RWPE1 (cell line): ENCODE measurements at regions not wholly inside any gene's neighbourhood (a gene's known extent, or its start where the extent isn't known, plus 50 kb on each side); places are given as distances from the start of the nearest gene placed in this dataset.
"Not testable (repeated sequence)": the region's sequence is repeated elsewhere in the genome, so short reads cannot be mapped to it uniquely, and the experiment has no call there.

Experiments
- CTCF ChIA-PET: fragments of 350-600 bp; sonication (Branson Sonifier 250); formaldehyde crosslinking; extraction: SDS; loops from one replicate; lab custom pipeline; 2021; lab: Yijun Ruan, JAX
- POLR2A ChIA-PET: fragments of 400-600 bp; formaldehyde crosslinking; extraction: SDS; loops from one replicate; lab custom pipeline; 2020; ENCODE audit warnings: antibody characterized with exemption; ENCODE audit not compliant: low non-redundant PET; lab: Yijun Ruan, JAX
- DNase-seq: peaks from one replicate; pipeline ENCODE4 v3.0.0; 2012; ENCODE audit warnings: low spot score
- H3K27ac ChIP-seq: fragments of 450-650 bp; 2 replicates; pipeline ENCODE4 v1.5.1; 2017
- CTCF ChIP-seq: fragments of 450-650 bp; conservative IDR thresholded peaks from 2 replicates; pipeline ENCODE4 v1.5.1; 2017; ENCODE audit warnings: low read depth, mild to moderate bottlenecking

DNA sequence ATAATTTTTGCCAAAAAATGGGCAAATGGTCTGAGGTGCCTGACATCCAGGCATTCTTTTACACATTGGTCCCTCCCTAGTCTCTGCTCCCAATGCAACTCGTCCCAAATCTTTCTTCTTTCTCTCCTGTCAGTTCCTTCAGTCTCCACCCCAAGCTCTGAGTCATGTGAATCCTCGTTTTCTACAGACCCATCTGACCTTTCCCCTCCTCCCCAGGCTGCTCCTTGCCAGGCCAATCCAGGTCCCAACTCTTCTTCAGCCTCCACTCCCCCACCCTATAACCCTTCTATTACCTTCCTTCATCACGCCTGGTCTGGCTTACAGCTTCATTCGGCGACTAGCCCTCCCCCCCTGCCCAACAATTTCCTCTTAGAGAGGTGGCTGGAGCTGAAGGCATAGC lies 55.3 kb downstream of the BBS10 start:
- CTCF ChIA-PET, DNase-seq, H3K27ac ChIP-seq, POLR2A ChIA-PET: not testable (repeated sequence)

DNA sequence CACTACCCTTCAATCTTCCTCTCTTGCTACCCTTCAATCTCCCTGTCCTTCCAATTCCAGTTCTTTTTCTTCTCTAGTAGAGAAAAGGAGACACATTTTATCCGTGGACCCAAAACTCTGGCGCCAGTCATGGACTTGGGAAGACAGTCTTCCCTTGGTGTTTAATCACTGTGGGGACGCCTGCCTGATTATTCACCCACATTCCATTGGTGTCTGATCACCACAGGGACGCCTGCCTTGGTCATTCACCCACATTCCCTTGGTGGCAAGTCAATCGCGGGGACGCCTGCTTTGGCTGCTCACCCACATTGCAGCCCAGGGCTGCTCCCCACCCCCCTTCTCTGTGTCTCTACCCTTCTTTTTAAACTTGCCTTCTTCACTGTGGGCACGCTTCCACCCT lies 55.9 kb downstream of the BBS10 start:
- POLR2A ChIA-PET, H3K27ac ChIP-seq, DNase-seq, CTCF ChIA-PET: not testable (repeated sequence)

- TF ChIP-seq CTCF = no peak
- ChIA-PET CTCF (no interaction called here), POLR2A (no interaction called here)
- no peak overlapping the region for H3K27ac ChIP-seq
- no peak for DNase-seq
These were observed 57.0 kb downstream of the BBS10 start for GRCh38 chr12:76290963-76291859.

DNA sequence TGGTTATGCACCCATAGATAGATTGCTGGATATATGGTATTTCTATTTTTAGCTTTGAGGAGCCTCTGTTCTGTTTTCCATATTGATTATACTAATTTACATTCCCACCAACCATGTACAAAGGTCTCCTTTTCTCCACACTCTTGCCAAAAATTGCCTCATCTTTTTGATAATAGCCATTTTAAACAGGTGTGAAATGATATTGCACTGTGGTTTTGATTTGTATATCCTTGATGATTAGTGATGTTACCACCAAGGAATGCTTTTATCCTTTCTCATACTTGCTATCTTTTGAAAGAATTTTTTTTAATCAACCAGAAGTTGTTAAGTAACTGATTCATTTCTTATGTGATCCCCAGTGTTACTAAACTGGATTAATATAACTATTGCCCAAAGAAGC lies 60.0 kb downstream of the BBS10 start:
- no peak for DNase-seq
- ChIA-PET CTCF (interaction anchor here (0.8 kb wide), 1 partner anchor 274 kb away, joined by 4 read pairs; no protein-coding TSS in a partner anchor), POLR2A (no interaction called here)
- TF ChIP-seq CTCF = no peak
- no peak overlapping the region for H3K27ac ChIP-seq

DNA sequence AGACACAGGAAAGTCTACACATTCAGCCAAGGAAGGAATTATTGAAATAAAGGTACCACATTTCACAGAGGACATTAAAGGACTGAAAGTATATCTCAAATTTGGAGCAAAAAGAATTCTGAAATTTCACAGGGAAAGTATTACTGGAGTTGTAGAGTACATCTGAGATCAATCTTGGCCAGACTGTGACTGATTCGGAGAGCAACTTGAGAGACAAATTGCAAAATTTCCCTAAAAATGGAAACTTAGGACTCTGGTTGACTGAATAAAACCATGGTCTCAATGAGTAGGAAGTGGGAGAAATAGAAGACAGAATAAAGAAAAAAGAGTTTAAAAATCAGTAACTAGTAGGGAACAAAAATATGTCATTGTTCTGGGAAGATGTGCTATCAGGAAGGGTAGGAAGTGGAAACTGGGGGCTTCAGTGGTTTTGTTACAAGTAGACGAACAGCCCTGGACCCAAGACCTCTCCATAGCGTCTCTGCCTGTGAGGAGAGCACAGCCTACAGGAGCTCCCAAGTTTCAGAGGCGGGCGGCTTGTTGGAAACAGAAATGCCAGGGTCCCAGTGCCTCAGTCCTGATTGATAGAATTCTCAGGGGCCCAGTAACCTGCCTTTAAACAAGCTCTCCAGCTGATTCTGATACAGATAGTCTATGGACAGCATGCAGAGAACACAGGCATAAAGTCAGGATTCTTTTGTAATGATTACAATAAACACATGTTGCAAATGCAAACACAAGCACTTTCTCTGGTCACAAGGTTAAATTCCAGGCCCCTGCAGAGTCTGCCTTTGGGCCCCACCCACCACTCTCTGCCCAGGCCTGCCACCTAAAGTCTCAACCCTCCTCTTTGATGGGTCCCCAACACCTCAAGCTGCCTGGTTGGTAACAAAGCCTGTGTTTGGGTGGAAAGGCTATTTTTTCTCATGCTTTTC lies 63.1 kb downstream of the BBS10 start:
- peak overlapping the region; percentile 27 for H3K27ac ChIP-seq
- CTCF ChIA-PET = interaction anchor here (0.6 kb wide), 1 partner anchor 158 kb away, joined by 3 read pairs; no protein-coding TSS in a partner anchor
- DNase-seq = no peak
- POLR2A ChIA-PET = no interaction called here
- no peak for TF ChIP-seq CTCF

GRCh38 chr12:76282744-76283143 lies 65.5 kb downstream of the BBS10 start:
- ChIA-PET POLR2A (no interaction called here), CTCF (no interaction called here)
- no peak overlapping the region for H3K27ac ChIP-seq
- no peak for TF ChIP-seq CTCF
- no peak for DNase-seq

- POLR2A ChIA-PET = no interaction called here
- TF ChIP-seq CTCF = no peak
- peak overlapping the region; percentile 47; the same call in 1 of the 2 replicates for H3K27ac ChIP-seq
- CTCF ChIA-PET = no interaction called here
- DNase-seq = peak; percentile 35
These were observed 70.7 kb downstream of the BBS10 start for GRCh38 chr12:76277480-76277879.
